ENCODE measurements at regions not wholly inside any gene's neighbourhood (a gene's known extent, or its start where the extent isn't known, plus 50 kb on each side); places are given as distances from the start of the nearest gene placed in this dataset.

DNA sequence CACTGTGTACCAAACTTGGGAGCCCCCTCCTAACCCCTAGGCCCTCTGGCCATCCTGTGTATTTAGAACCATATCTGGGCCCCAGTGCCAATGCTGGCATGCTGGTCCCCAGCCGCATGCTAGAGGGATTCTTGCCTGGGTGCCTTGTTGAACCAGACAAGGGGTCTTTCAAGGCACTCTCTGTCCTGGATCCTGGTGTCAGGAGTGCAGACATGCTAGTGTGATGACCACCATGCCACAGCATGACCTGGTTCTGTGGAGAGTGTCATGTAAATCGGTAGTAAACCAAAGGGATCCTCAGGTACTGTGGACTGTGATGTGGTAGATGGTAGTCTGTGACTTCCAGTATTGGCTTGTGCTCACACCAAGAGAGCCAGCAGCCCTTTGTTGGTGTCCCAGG lies 222.2 kb upstream of the PODXL start:
- TF ChIP-seq CTCF (IDR thresholded peaks at IDR 0.05; ENCODE audit: insufficient read depth, low read length): no peak
- TF ChIP-seq POLR2AphosphoS5 (IDR thresholded peaks at IDR 0.05; ENCODE audit: low read depth): no peak
- TF ChIP-seq SPI1 (IDR thresholded peaks at IDR 0.05; ENCODE audit: borderline replicate concordance, low read depth): no peak
- no peak for TF ChIP-seq GABPA (IDR thresholded peaks at IDR 0.05; ENCODE audit: low read depth)
- TF ChIP-seq, protein P1, sequence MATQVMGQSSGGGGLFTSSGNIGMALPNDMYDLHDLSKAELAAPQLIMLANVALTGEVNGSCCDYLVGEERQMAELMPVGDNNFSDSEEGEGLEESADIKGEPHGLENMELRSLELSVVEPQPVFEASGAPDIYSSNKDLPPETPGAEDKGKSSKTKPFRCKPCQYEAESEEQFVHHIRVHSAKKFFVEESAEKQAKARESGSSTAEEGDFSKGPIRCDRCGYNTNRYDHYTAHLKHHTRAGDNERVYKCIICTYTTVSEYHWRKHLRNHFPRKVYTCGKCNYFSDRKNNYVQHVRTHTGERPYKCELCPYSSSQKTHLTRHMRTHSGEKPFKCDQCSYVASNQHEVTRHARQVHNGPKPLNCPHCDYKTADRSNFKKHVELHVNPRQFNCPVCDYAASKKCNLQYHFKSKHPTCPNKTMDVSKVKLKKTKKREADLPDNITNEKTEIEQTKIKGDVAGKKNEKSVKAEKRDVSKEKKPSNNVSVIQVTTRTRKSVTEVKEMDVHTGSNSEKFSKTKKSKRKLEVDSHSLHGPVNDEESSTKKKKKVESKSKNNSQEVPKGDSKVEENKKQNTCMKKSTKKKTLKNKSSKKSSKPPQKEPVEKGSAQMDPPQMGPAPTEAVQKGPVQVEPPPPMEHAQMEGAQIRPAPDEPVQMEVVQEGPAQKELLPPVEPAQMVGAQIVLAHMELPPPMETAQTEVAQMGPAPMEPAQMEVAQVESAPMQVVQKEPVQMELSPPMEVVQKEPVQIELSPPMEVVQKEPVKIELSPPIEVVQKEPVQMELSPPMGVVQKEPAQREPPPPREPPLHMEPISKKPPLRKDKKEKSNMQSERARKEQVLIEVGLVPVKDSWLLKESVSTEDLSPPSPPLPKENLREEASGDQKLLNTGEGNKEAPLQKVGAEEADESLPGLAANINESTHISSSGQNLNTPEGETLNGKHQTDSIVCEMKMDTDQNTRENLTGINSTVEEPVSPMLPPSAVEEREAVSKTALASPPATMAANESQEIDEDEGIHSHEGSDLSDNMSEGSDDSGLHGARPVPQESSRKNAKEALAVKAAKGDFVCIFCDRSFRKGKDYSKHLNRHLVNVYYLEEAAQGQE (IDR thresholded peaks at IDR 0.05; ENCODE audit: insufficient replicate concordance, low read depth): no peak
